ENCODE measurements at regions not wholly inside any gene's neighbourhood (a gene's known extent, or its start where the extent isn't known, plus 50 kb on each side); places are given as distances from the start of the nearest gene placed in this dataset.

DNA sequence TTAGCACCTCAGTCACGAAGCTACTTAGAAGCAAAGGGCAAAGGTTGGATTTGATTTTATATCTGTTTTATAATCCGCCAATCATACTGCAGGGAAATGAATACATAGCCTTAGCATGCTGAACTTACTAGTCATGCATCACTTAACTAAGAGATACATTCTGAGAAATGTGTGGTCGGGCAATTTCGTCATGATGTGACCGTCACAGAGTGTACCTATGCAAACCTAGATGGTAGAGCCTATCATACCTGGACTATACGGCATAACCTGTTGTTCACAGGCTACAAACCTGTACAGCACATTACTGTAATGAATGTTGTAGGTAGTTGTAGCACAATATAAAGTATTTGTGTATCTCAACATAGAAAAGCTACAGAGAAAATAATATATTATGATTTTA lies 345.2 kb upstream of the RGS17 start:
- no peak for TF ChIP-seq GATA2 (IDR thresholded peaks at IDR 0.05; ENCODE audit: low read depth, low read length)
- TF ChIP-seq GATA3 (IDR thresholded peaks at IDR 0.05; ENCODE audit: low read depth, low read length): no peak

All from SH-SY5Y (cell line).